Embryonic facial prominence (tissue), 1 donor: ENCODE measurements at regions not wholly inside any gene's neighbourhood (a gene's known extent, or its start where the extent isn't known, plus 50 kb on each side); places are given as distances from the start of the nearest gene placed in this dataset.

Source experiments
- DNase-seq: peaks from one replicate; pipeline ENCODE4 v3.0.0-alpha.2; 2016; ENCODE audit errors: extremely low spot score

GRCh38 chr2:18663861-18664260, 74.5 kb upstream of the NT5C1B start:
- no peak for DNase-seq

- DNase-seq = no peak
These were observed 73.3 kb upstream of the NT5C1B start for GRCh38 chr2:18662689-18663088.

DNA sequence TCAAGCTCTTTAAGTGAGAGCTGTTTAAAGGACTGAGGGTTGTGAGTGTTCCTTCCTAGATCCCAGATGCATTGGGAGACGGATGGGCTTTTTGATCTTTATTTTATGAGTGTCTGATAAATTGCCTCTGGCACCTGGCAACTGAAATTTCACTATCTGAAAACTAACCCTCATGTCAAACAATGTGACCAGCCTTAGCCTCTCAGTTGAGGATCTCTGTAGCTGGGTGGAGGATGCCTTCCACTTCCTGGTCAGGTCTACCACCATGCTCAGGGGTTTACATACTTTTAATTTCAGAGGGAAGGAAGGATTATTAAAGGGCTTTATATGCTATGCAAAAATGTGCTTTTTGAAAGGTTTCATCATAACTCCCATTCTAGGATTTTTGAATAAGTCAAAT, 70.5 kb upstream of the NT5C1B start:
- DNase-seq = no peak

GRCh38 chr2:18656048-18656447, 66.7 kb upstream of the NT5C1B start:
- no peak for DNase-seq

- DNase-seq = no peak
These were observed 62.7 kb upstream of the NT5C1B start for GRCh38 chr2:18651842-18652774.

- DNase-seq = no peak
These were observed 60.9 kb upstream of the NT5C1B start for GRCh38 chr2:18650221-18650620.

- no peak for DNase-seq
These were observed 60.2 kb upstream of the NT5C1B start for GRCh38 chr2:18649502-18650135.

- no peak for DNase-seq
These were observed 58.8 kb upstream of the NT5C1B start for GRCh38 chr2:18648161-18648560.

GRCh38 chr2:18647731-18648130, 58.4 kb upstream of the NT5C1B start:
- DNase-seq = no peak

DNA sequence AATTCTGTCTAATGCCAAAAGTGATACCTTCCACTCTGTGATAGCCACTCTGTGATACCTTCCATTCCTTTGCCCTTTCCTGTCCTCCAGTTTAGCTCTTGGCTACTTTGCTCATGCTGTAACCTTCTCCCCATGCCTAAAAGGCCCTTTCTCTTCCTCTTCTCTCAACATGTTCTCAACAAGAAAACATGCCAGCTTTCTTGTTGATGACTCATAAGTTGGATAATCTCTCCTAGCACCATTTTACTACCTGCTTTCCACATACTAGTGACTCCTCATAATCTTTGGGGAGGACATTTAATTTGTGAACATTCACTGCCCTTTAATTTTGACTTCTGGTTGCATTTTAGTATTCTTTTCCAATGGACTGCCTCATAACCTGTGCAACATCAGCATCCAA, 55.9 kb upstream of the NT5C1B start:
- no peak for DNase-seq

- no peak for DNase-seq
These were observed 54.7 kb upstream of the NT5C1B start for GRCh38 chr2:18644115-18644462.

- no peak for DNase-seq
These were observed 54.2 kb upstream of the NT5C1B start for GRCh38 chr2:18643326-18644114.

DNA sequence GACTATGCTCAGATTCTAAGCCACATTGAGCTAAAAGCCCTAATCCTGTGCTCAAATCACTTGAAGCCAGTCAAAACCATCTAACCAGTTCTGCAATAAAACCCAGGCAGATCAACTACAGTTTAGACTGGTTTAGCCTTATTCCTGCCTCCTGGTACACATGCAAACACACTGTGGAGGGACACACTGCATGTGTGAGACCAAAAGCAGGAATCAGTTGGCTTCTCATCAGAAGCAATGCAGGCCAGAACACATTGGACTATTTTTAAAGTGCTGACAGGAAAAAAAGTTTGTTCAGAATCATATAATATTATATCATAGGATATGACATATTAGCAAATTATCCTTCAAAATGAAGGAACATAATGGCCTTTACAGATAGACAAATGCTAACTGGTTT, 52.5 kb upstream of the NT5C1B start:
- DNase-seq = no peak

GRCh38 chr2:18639756-18640453, 50.5 kb upstream of the NT5C1B start:
- no peak for DNase-seq
